Hematopoietic multipotent progenitor cell (in vitro differentiated cells): ENCODE measurements at regions not wholly inside any gene's neighbourhood (a gene's known extent, or its start where the extent isn't known, plus 50 kb on each side); places are given as distances from the start of the nearest gene placed in this dataset.

ENCODE experiments used
- DNase-seq, 3 donors: peaks; one replicate each; pipeline ENCODE4 v3.0.0-alpha.2; 2011 to 2015; ENCODE audit warnings: low read depth in 2 of 3, low spot score in 2 of 3

GRCh38 chr3:187924651-187925050 lies 179.4 kb upstream of the BCL6 start:
- DNase-seq, result no peak

- no peak for DNase-seq
Observed at GRCh38 chr3:187925326-187925725, 180.1 kb upstream of the BCL6 start.

GRCh38 chr3:187926620-187927019 lies 181.4 kb upstream of the BCL6 start:
- no peak for DNase-seq

- no peak for DNase-seq
Observed at GRCh38 chr3:187927565-187927964, 182.3 kb upstream of the BCL6 start.

- no peak for DNase-seq
Observed at GRCh38 chr3:187929112-187929816, 184.0 kb upstream of the BCL6 start.

- DNase-seq, result no peak
Observed at GRCh38 chr3:187930021-187930420, 184.8 kb upstream of the BCL6 start.

GRCh38 chr3:187931101-187931500 lies 185.8 kb upstream of the BCL6 start:
- no peak for DNase-seq

- no peak for DNase-seq
Observed at GRCh38 chr3:187931770-187932278, 186.6 kb upstream of the BCL6 start.

GRCh38 chr3:187932530-187932929 lies 187.3 kb upstream of the BCL6 start:
- no peak for DNase-seq

GRCh38 chr3:187935623-187936156 lies 190.4 kb upstream of the BCL6 start:
- DNase-seq, result no peak

- no peak for DNase-seq
Observed at GRCh38 chr3:187936676-187937075, 191.4 kb upstream of the BCL6 start.

GRCh38 chr3:187939891-187940290 lies 194.6 kb upstream of the BCL6 start:
- no peak for DNase-seq

- DNase-seq, result no peak
Observed at GRCh38 chr3:187941135-187941847, 196.0 kb upstream of the BCL6 start.

GRCh38 chr3:187941848-187942194 lies 196.6 kb upstream of the BCL6 start:
- no peak for DNase-seq

GRCh38 chr3:187942658-187943241 lies 197.5 kb upstream of the BCL6 start:
- DNase-seq, result no peak

- DNase-seq, result no peak
Observed at GRCh38 chr3:187943677-187944389, 198.6 kb upstream of the BCL6 start.

GRCh38 chr3:187944390-187945179 lies 199.3 kb upstream of the BCL6 start:
- DNase-seq, result peak in 1 of 3 donors; percentile 15

GRCh38 chr3:187945374-187945773 lies 200.1 kb upstream of the BCL6 start:
- no peak for DNase-seq

GRCh38 chr3:187946163-187946691 lies 201.0 kb upstream of the BCL6 start:
- no peak for DNase-seq

GRCh38 chr3:187946981-187947380 lies 201.7 kb upstream of the BCL6 start:
- no peak for DNase-seq
